Activated CD4-positive, CD25-positive, alpha-beta regulatory T cell treated with anti-CD3 and anti-CD28 coated beads, Interleukin-2, amount 50 U/mL, for 16 hours (primary cell): ENCODE measurements at regions not wholly inside any gene's neighbourhood (a gene's known extent, or its start where the extent isn't known, plus 50 kb on each side); places are given as distances from the start of the nearest gene placed in this dataset.
"Not testable (repeated sequence)": the region's sequence is repeated elsewhere in the genome, so short reads cannot be mapped to it uniquely, and the experiment has no call there.

Experiments used
- DNase-seq: peaks from one replicate; pipeline ENCODE4 v3.0.0-alpha.2; 2020; ENCODE audit warnings: low read depth, low spot score

GRCh38 chr2:120498576-120499394 is 152.8 kb downstream of the INHBB start:
- no peak for DNase-seq

GRCh38 chr2:120499784-120500495 is 154.0 kb downstream of the INHBB start:
- no peak for DNase-seq

GRCh38 chr2:120501591-120501990 is 155.7 kb downstream of the INHBB start:
- DNase-seq, result no peak

GRCh38 chr2:120502357-120502756 is 156.4 kb downstream of the INHBB start:
- no peak for DNase-seq

- DNase-seq, result no peak
Observed at GRCh38 chr2:120502761-120503160, 156.8 kb downstream of the INHBB start.

- DNase-seq, result no peak
Observed at GRCh38 chr2:120503206-120503792, 157.4 kb downstream of the INHBB start.

- no peak for DNase-seq
Observed at GRCh38 chr2:120503793-120504571, 158.0 kb downstream of the INHBB start.

GRCh38 chr2:120504936-120505705 is 159.2 kb downstream of the INHBB start:
- DNase-seq, result no peak

GRCh38 chr2:120508567-120509041 is 162.7 kb downstream of the INHBB start:
- no peak for DNase-seq

GRCh38 chr2:120509213-120509815 is 163.4 kb downstream of the INHBB start:
- DNase-seq, result no peak

- no peak for DNase-seq
Observed at GRCh38 chr2:120509991-120510735, 164.2 kb downstream of the INHBB start.

GRCh38 chr2:120510751-120511395 is 164.9 kb downstream of the INHBB start:
- no peak for DNase-seq

GRCh38 chr2:120511536-120511935 is 165.6 kb downstream of the INHBB start:
- DNase-seq, result no peak

- no peak for DNase-seq
Observed at GRCh38 chr2:120511947-120512710, 166.2 kb downstream of the INHBB start.

- no peak for DNase-seq
Observed at GRCh38 chr2:120513776-120514357, 167.9 kb downstream of the INHBB start.

GRCh38 chr2:120514521-120514920 is 168.6 kb downstream of the INHBB start:
- no peak for DNase-seq

GRCh38 chr2:120515066-120515758 is 169.3 kb downstream of the INHBB start:
- not testable (repeated sequence) for DNase-seq
